ENCODE measurements at regions not wholly inside any gene's neighbourhood (a gene's known extent, or its start where the extent isn't known, plus 50 kb on each side); places are given as distances from the start of the nearest gene placed in this dataset.

DNA sequence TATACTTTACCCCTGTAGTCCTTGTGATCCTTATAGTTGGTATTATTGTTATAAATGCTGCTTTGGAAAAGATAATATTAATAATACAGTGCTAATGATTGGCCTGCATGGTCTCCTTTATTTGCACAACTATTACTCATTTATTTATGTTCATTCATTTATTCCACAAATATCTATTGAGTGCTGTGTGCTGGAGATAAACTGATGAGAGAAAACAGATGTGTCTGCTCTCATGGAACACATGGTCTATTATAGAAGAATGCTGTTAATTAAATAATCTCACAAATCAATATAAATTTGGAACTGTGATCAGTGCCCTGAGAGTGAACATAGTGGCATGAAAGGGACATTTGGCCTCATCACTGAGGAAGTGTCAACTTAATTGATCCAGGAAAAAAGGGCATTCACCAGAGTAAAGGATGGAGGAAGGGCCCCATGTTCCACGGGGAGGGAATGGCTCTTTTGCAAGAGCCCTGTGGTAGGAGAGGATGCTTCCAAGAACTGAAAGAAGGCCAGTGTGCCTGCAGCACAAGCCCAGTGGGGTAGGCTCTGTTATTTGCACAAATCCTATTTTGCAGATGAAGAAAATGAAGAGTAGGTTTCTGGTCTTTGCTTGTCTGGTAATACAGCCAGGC is 91.5 kb upstream of the STK39 start:
- no peak for DNase-seq (ENCODE audit: low spot score)

DNA sequence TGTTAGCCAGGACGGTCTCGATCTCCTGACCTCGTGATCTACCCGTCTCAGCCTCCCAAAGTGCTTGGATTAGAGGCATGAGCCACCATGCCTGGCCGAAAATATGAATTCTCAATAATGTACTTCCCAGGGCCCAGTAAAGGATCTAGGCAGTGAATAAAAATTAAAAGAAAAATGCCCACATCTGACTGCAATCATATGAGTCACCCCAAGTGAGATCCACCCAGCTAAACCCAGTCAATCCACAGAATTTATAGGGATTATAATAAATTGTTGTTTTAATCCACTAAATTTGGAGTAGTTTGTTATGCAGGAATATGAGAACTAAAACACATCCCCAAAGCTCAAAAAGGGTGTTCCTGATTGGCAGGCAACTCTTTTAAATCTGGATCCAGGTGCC is 93.5 kb upstream of the STK39 start:
- no peak for DNase-seq (ENCODE audit: low spot score)

DNA sequence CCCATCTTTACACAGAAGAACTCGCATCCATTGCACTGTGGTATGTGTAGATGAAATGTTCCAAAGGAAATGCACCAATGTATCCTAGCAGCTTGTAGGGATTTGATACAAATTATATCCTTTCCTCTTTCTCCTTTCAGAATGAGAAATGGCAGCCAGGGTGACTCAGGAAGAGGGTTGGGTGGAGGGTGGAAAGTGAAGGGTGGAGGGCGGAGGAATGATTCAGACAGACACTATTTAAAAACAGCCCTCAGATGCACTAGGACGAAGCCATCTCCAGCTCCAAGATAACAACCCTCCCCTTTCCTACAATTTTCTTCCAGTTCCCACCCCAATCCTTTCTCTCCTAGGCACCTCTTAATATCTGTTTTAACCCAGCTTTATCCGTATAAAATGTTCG is 96.2 kb upstream of the STK39 start:
- DNase-seq (ENCODE audit: low spot score) = no peak

DNA sequence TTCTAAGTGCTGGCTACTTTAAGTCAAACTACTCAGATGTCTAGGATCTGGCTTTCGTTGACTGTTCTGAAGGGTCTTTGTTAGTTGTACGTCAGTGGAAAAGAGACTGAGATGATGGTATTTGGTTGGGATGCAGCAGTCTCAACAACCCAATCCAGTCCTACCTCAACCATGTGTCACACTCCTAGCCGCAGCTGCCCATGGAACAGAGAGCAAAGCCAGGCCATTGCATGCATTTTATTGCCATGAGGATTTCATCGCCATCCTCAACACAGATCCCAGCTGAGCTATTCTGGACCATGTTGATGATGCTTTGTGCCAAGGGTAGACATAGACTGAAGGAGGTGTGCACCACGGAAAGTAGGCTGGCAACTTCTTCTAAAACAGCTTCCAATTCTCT is 97.3 kb upstream of the STK39 start:
- no peak for DNase-seq (ENCODE audit: low spot score)

DNA sequence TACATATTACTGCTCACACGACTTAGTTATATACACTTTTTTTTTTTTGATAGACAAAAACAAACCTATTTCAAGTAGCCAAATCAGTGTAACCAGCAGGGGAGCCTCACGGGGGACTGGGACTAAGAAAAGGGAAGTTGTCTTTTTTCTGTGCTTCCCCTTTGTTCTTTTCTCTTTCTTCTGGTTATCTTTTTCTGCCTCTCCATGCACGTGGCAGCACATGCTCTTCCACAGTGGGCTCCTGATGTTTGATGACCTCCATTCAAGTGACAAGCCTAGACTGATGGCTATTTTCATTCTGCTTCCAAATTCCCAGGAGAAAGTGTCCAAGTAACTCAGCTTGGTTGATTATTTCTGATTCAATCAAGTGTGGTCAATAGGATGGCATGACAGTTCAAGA is 98.2 kb upstream of the STK39 start:
- no peak for DNase-seq (ENCODE audit: low spot score)

DNA sequence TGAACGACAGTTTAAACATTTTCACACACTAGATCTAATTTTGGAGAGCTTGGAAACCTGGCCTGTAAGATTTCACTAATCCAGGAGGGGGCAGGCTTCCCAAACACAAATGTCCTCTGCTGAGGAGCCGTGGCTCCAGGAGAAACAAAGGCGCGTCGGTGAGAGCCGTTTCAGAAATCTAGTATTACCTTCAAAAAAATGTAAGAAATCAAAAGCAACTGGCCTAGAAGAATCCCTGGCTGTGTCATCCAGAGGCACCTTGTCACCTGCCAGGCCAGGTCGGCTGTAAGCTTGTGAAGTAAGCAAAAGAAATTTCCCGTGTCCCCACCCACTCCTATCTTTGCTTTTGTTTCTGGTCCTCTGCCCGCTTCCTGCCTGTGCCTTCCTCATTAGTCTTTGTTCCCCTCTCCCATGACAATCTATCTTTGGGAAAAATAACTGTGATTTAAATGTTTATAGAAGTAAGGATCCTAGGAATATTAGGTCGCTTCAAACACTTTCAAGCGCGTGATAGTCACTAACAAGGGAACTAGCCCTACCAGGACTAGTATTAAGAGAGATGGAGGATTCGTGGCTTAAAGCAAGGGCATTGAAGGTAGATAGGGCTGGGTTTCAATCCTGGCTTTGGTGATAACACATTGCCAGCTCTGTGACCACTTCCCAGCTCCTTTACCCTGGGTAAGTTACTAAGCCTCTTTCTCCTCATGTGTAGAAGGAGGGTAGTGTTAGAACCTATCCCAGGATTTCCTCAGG is 99.5 kb upstream of the STK39 start:
- peak; percentile 34 for DNase-seq (ENCODE audit: low spot score)

DNA sequence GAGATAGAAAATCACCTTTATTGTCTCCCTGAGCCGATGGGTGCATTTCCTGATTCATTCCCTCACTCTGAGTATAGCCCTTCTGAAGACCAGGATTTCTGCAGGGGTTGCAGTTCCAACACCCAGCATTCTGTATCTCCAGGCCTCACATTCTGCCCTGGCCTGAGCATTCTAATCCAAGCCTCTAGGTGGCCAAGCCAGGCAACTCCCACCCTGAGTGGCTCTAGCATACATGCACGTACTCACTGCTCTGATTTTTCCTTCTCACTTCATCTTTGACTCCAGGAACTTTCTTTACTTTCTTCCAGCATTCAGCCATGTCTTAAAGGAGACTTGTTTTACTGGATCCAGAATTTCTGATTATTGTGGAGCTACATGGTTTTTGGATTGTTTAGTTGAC is 100.7 kb upstream of the STK39 start:
- no peak for DNase-seq (ENCODE audit: low spot score)

DNA sequence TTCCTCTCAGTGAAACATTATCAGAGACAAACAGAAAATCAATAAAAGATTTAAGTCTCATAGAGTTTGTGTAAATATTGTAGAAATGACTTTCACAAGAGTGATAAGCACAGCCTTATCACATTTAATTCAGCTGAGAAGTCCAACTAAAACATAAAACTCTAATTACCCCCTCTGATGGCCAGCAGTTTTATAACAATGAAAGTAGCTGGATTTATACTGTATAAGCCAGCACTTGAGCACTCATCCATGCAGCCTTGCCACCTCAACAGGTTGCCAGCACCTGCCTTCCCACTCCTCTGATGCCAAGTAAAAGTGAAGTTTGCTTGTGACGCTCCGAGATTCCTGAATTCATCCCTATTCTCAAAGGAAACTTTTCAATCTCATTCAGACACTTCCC is 103.0 kb upstream of the STK39 start:
- no peak for DNase-seq (ENCODE audit: low spot score)

DNA sequence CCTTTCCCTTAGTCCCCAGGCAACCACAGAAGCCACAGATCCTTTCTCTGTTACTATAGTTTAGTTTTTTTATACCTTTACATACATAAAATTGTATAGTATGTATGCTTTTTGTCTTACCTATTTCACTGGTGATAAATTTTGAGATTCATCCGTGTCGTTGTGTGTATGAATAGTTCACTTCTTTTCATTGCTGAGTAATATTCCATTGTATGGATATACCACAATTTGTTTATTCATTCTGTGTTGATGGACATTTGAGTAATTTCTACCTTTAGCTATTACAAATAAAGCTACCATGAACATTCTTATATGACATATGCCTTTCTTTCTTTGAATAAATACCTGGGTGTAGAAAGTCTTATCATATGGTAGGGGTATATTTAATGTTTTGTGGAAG is 102.8 kb upstream of the CERS6 start:
- no peak for DNase-seq (ENCODE audit: low spot score)

DNA sequence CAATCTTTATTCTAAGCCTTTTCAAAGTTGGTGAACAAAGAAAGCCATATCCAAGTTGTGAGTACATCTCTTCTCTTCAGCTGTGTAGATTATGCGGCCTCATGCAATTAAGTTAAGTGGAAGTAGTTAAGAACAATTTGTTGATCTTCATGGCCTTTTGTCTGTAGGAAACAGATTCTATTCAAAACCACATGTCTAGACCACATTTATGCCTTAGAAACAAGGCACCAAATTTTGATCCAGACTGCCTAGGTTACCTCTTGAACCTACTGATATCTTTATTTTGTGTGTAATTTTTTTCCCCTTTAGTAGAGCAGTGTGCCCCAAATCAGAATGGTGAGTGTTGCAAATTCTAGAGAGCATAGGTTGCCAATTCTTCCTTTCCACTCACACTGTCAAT is 101.6 kb upstream of the CERS6 start:
- DNase-seq (ENCODE audit: low spot score) = no peak

DNA sequence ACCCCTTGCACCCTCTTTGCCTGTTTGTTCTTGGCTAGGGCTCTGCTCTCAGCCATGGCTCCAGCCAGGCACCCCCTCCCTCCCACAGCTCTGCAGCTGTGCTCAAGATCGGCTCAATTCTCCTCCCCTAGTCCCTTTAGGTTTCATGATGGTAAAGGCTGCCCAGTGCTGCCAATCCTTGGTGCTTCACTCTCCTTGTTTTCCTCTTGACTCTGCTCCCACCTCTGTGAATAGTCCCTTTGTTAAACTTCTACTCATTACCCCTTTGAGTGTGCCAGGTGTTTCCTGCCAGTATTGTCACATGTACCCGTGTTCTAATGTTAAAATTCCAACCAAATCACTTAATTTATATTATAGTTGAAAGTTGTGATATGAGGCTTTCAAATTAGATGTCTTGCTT is 101.0 kb upstream of the CERS6 start:
- DNase-seq (ENCODE audit: low spot score) = no peak

DNA sequence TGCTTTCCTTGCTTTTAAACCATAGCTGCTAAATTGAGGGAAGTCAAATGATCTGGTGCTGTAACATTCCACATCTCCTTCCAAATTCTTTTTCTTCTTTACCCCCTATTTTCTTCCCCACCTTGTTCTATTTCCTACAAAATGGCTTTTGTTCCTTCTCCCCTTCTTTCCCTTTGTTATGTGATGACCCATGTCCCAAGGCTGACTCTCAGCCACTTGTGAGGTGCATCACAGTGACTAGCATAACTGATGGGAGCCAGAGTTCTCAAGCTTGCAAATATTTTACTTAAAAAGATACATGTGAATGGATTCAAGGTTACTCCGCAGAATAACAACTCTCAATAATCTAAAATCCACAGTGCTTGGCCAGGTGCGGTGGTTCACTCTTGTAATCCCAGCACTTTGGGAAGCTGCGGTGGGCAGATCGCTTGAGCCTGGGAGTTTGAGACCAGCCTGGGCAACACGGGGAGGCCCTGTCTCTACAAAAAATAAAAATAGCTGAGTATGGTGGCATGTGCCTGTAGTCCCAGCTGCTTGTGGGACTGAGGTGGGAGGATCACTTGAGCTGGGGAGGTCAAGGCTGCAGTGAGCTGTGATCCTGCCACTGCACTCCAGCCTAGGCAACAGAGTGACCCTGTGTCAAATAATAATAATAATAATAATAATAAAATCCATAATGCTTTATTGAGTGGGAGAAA is 100.1 kb upstream of the CERS6 start:
- no peak for DNase-seq (ENCODE audit: low spot score)

DNA sequence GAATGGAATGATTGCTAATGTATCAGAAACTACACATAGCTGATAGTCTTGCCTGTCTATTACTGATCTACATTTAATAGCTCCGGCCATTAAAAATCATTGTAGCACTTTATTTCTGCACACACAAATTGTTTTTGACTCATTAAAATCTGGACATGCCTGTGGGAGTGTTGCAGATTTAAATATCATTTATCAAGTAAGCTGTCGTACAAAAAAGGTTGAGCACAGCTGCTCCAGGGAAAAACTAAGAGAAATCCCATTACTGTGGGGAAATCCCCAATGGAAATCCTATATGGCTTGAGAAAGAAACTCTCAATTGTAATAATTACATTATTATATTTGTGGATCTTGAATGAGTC is 99.6 kb upstream of the CERS6 start:
- DNase-seq (ENCODE audit: low spot score) = no peak

DNA sequence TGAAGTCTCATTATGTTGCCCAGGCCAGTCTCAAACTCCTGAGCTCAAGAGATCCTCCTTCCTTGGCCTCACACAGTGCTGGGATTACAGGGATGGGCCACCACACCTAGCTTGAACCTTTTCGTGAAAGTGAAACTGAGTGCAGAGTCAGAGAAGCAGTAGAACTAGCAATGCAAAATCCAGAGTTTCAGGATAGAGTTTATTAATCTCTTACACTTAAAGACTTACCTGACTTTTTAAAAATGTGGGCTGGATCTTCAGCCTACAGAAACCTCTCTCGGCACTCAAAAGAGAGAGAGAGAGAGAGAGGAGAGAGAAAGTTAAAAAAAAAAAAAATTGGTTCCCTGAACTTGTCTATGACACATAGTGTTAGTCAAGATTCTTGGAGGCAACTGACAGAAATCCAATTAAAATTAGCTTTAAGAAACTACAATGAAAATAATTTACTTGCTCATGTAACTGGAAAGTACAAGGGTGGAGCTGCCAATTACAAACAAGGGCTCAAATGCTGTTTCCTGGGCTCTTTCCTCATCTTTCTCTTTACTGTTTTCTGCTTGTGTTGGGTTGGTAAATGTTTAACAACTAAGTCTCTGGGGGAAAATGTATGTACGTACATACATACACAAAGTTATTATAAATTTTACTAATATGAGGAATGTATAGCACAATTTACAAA is 98.1 kb upstream of the CERS6 start:
- DNase-seq (ENCODE audit: low spot score) = no peak

DNA sequence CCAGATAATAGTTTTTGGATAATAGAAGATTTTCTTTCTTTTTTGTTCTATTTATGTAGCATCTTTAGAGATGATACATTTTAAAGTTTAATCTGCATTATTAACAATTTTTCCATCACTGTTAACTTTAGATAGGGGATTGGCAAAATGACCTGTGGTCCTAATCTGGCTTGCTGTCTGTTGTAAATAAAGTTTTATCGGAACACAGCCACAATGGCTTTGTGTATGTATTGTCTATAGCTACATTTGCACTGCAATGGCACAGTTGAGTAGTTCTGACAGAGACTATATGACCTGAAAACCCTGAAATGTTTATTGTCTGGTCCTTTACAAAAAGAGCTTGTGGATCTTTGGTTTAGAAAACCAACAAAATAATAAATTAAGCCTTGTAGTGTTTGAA is 97.0 kb upstream of the CERS6 start:
- DNase-seq (ENCODE audit: low spot score) = no peak

DNA sequence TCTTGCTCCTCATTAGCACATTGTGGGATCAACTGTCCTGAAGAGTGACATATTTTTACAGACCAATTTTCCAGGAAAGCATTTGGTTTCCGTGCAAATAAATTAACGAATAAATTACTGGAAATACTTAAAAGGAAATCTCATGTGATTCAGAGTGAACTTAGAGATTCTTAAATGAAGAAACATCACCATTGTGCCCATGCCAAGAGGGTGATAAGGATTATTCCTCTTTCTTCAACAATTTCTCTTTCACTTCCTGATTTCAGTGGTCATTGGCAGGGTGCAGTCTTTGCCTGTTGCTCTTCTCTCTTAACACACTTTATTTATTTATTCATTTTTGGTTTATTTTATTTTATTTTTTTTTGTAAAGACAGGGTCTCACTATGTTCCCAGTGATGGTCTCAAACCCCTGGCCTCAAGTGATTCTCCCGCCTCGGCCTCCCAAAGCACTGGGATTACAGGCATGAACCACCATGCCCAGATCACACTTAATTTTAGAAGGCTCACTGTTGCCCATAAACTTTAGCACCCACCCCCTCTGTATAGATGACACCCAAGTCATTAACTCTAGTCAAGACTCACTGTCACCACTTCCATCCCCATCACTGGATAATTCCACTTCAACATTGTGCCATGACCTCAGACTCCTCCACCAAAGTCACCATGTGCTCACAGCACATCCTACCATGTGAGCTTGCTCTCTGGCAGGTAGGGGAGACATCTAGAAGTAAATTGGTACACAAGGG is 92.6 kb upstream of the CERS6 start:
- no peak for DNase-seq (ENCODE audit: low spot score)

DNA sequence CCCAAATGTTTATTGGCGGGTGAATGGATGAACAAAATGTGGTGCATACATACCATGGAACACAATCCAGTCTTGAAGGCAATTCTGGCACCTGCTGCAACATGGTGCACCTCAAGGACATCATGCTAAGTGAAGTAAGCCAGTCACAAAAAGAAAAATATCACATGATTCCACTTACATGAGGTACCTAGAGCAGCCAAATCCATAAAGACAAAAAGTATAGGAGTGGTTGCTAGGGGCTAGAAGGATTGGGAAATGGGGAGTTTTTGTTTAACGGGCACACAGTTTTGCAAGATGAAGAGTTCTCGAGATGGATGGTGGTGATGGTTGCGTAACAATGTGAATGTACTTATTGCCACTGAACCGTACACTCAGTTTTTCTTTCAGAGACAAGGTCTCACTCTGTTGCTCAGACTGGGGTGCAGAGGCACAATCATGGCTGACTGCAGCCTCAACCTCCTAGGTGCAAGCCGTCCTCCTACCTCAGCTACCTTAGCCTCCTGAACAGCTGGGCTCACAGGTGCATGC is 90.9 kb upstream of the CERS6 start:
- DNase-seq (ENCODE audit: low spot score) = no peak

DNA sequence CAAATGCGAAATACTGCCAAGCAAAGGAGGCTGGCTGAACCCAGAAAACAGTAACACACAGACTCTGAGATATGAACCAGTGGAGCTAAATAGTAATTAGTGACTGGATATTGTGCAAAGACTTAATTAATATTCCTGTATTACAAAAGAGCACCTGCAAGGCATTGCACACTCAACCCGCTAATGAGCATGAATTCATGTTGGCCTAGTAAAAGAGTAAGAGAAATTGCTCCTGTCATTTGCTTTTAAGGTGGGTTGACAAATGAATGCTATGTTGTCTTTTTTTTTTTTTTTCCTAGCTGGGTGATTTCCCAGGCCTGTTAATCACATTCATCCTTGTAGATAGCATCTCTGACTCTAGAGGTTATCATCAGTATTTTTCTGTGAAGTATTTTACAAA is 87.0 kb upstream of the CERS6 start:
- DNase-seq (ENCODE audit: low spot score) = no peak

DNA sequence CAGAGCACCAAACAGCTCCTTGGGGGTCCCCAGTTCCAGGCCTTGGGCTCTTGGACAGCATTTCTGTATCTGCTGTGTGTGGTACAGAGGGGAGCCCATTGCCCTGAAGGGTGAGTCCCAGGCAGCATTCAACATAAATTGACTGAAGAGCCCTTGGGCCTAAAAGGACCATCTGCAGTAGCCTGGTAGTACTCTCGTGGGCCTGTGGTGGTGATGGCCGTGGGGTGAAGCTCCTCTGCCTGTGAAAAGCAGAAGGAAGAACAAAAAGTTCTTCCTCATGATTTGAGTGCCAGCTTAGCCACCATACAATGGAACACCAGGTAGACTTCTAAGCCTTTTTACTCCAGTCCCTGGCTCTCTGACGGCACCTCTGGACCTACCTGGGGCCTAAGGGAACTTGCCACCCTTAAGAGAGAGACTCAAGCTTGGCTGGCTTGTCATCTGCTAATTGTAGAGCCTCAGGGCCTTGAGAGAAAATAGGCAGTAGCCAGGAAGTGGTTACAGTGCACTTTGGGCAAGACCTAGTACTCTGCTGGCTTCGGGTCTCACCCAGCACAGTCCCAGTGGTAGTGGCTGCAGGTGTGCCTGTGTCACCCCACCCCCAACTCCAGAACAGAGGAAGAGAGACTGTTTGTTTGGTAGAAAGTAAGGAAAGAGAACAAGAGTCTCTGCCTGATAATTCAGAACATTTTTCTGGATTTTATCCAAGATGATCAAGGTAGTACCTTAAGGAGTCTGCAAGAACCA is 84.6 kb upstream of the CERS6 start:
- no peak for DNase-seq (ENCODE audit: low spot score)

DNA sequence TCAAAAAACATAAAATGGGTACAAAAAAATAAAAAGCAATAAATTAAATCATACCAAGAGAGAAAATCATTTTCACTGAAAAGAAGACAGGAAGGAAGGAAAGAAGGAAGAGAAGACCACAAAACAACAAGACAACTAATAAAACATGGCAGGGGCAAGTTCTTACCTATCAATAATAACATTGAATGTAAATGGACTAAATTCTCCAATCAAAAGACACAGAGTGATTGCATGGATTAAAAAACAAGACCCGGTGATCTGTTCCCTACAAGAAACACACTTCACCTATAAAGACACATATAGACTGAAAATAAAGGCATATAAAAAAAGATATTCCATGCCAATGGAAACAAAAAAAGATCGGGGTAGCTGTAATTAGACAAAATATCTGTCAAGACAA is 82.6 kb upstream of the CERS6 start:
- DNase-seq (ENCODE audit: low spot score) = no peak

DNA sequence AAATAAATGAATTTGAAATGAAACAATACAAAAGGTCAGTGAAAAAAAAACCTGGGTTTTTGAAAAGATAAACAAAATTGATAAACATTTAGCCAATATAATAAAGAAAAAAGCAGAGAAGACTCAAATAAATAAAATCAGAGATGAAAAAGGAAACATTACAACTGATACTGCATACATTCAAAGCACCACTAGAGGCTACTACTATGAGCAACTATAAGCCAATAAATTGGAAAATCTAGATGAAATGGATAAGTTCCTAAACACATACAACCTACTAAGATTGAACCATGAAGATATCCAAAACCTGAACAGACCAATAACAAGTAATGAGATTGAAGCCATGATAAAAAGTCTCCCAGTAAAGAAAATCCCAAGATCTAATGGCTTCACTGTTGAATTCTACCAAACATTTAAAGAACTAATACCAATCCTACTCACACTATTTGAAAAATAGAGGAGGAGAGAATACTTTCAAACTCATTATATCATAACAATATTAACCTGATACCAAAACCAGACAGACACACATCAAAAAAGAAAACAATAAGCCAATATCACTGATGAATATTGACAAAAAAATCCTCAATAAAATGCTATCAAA is 80.8 kb upstream of the CERS6 start:
- DNase-seq (ENCODE audit: low spot score) = no peak
